ENCODE measurements at regions not wholly inside any gene's neighbourhood (a gene's known extent, or its start where the extent isn't known, plus 50 kb on each side); places are given as distances from the start of the nearest gene placed in this dataset.
"Not testable (repeated sequence)": the region's sequence is repeated elsewhere in the genome, so short reads cannot be mapped to it uniquely, and the experiment has no call there.

DNA sequence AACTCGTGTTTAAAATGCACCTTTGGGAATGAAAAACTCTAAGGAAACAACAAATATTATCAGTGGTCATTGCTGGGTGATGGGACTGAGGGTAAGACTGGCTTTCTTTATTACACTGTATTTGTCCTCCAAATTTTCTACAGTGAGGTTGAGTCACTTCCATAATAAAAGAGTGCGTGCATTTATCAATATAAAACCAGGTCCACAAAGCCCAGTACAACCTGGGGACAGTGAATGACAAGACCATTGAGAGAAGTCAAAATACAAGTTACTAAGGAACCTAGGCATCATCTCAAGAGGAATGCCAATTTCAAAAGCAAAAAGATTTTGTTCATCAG is 76.4 kb downstream of the MAGED4 start:
- DNase-seq (ENCODE audit: low read depth): no peak

DNA sequence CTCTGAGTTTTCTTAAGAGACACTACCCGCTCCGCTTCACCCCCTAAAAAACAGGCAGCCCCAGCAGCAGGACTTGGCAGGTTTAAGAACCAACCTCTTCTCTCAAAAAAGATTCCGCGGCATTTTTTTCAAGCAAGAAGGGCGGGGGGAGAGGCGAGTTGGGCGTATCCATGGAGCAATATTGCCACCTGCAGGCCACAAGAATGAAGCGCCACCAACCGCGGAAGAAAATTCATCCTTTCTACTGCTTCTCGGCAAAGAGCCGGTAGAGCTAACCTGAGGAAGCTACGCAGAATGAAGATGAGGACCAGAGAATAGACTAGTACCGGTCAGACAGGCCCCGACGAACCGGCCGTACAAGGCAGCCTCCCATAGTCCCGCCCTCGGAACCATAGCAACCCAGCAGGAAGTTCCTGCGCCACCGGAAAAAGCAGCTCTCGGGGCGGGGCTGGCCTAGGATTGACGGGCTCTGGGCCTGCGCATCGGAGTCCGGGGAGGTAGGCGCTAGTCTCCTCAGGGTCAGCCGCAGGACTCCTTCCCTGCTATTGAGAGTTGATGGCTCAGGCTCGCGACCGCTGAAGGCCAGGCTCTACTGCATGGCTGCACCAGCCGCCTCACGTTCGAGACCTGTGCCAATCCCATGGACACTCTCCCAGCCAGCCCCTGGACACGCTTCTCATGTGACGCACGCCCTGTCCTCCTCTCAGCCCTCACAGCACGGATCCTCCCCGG is 76.9 kb downstream of the MAGED4 start:
- peak; percentile 85 for DNase-seq (ENCODE audit: low read depth)

DNA sequence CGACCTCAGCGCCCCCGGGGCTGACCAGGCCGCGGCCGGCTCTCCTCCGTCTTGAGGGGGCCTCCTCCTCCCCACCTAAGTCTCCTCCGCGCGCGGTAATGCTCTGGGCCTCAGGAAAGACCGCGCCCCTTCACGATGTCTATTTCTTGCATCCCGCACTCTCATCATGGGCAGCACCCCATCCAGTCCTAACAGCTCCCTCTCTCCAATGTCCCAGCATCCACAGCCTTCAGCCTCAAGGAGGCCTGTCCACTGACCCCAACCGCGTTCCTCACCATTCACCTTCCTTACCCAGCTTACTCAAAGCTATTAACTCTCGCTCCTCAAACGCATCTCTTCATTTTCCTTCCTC is 77.5 kb downstream of the MAGED4 start:
- no peak for DNase-seq (ENCODE audit: low read depth)

DNA sequence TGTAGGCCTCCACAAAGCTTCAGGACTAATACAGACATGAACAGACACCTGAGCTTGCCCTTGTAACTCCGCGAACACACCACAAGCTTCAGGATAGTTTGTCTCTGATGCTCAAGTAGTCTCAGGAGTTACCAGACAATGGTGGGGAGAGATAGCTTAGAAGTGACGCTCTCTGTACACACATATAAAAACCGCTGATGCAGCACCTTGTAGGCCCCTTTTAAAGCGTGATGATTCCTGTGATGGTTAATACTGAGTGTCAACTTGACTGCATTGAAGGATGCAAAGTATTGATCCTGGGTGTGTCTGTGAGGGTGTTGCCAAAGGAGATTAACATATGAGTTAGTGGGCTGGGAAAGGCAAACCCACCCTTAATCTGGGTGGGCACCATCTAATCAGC is 78.7 kb downstream of the MAGED4 start:
- DNase-seq (ENCODE audit: low read depth): no peak

DNA sequence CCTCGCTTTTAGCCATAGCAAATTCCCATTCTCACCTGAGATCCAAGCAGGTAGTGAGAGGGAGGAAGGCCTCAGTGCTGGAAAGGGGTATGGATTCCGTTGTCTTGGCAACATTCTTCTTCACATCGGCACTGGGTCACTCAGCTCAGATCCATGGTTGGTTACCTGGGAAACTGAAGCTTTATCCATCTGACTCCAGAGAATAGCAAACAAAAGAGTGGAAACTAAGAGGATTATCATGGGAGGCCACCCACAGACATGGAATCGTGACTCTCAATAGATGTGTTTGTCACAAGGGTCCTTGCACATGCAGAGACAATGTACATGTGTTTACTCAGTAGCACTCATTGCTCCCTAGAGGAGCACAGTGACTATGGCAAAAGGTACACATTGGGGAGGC is 81.0 kb downstream of the MAGED4 start:
- no peak for DNase-seq (ENCODE audit: low read depth)

DNA sequence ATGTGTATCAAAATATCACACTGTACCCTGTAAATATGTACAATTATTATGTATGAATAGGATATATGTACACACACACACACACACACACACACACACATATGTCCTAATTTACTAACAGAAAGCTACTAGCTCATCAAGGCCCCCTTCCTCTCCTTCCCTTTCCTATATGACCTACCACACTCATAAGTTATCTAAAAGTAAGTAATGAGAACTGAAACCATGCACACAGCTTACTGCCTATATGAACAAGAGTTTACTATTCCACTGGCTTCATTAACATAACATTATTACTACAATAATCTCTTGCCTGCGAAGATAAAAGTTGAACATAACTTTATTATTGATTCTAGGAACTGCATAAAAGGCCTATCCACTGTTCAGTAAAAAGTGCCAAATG is 83.8 kb downstream of the MAGED4 start:
- not testable (repeated sequence) for DNase-seq (ENCODE audit: low read depth)

DNA sequence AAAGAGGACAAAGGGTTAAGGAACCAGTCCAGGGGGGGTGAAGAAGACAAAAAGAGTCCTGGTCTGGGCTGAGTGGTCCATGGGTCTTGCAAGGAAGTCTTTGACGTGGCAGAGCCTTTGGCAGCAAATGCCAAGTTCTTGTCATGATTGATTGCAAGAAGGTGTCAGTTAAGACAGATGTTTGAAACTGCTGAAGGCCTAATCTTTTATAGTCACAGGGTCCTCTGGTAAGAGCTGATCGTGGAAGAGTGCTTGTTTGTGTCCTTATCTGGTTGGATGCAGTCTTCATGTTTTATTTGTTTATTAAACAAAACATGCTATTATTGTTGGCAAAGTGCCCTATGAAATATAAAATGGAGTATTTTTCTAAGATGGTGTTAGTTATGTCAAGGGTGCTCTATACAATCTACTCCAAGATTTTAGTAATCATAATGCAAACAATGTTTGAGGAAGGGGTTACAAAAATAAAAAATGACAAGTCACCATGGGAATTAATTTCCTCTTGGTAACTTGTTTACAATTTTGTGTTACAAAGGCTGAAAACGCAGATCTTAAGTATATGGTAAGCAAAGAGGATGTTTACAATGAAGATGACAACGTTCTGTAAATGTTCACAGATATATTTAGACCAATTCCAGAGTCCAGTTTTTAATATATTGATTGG is 85.9 kb downstream of the MAGED4 start:
- DNase-seq (ENCODE audit: low read depth): no peak

DNA sequence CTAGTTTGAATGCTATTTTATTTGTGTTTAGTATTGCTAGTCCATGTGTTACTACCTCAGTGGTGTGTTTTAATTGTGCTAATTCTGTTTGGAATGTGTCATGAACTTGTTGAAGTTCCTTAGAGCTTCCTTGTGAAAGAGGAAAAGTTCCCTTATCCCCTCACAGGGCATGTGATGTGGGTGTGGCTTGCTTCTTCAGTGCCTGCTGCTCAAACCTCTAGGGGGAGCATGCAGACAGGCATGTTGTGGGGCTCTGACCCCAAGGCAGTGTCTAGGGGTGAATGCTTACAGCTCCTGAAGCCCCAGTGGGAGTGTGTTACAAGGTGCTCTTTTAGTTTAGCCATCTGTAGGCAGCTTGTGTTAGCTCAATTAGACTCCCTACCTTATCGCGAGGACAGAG is 86.5 kb downstream of the MAGED4 start:
- DNase-seq (ENCODE audit: low read depth): no peak

DNA sequence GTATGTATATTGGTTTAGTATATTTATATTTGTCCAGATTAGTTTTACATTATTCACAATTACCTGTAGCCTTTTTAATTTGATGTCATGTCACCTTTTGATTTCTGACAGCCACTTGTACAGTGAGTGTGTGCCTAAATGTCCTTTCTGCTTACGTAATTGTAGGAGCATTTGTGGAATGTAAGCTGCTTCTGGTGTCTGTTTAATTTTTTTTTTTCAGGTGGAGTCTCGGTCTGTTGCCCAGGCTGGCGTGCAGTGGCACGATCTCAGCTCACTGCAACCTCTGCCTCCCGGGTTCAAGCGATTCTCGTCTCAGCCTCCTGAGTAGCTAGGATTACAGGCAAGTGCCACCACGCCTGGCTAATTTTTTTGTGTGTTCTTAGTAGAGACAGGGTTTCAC is 91.2 kb upstream of the XAGE2 start:
- no peak for DNase-seq (ENCODE audit: low read depth)

DNA sequence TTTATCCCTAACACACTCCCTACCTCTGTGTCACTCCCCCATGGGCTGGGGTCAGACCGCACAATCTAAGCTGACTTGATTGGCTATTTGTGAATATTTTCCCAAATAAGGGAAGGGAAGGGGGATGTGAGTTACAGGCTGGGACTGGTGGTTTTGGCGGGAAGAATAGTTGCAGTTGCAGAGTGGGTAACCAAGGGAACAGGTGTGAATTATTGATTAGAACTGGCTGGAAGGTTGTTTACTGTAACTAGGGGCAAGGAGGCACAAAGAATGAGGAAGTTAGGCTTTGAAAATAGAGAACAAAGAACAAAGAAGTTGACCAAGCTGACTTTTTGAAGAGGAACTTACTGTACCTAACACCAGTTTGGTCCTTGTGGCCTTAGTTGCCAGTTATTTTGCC is 88.0 kb upstream of the XAGE2 start:
- no peak for DNase-seq (ENCODE audit: low read depth)

DNA sequence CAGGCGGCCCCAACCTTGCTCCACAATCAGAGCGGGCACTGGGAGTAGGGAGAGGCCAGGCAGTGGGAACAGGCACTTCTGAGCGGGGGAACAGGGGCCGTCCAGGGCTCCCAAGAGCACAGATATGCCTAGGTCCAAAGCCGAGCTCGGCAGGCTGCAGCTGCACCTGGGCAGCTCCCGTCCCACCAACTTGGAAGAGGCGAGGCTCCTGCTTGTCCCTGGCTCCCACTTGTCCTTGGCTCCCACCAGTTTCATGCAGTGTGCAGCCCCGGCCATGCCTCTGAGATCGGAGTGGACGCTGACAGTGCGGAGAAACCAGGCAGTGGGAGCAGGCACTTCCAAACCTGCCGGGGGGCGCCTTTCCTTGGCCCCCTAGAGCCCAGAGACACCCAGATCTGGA is 84.0 kb upstream of the XAGE2 start:
- no peak for DNase-seq (ENCODE audit: low read depth)

DNA sequence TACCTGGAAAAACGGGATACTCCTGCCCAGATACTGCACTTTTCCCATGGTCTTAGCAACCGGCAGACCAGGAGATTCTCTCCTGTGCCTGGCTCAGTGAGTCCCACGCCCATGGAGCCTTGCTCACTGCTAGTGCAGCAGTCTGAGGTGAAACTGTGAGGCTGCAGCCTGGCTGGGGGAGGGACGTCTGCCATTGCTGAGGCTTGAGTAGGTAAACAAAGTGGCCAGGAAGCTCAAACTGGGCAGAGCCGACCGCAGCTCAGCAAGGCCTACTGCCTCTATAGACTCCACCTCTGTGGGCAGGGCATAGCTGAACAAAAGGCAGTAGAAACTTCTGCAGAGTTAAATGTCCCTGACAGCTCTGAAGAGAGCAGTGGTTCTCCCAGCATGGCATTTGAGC is 69.9 kb upstream of the XAGE2 start:
- DNase-seq (ENCODE audit: low read depth): not testable (repeated sequence)

DNA sequence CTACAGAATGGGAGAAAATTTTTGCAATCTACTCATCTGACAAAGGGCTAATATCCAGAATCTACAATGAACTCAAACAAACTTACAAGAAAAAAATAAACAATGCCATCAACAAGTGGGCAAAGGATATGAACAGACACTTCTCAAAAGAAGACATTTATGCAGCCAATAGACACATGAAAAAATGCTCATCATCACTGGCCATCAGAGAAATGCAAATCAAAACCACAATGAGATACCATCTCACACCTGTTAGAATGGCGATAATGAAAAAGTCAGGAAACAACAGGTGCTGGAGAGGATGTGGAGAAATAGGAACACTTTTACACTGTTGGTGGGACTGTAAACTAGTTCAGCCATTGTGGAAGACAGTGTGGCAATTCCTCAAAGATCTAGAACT is 60.3 kb upstream of the XAGE2 start:
- DNase-seq (ENCODE audit: low read depth): not testable (repeated sequence)
